ENCODE measurements at regions not wholly inside any gene's neighbourhood (a gene's known extent, or its start where the extent isn't known, plus 50 kb on each side); places are given as distances from the start of the nearest gene placed in this dataset.
"Not testable (repeated sequence)": the region's sequence is repeated elsewhere in the genome, so short reads cannot be mapped to it uniquely, and the experiment has no call there.

DNA sequence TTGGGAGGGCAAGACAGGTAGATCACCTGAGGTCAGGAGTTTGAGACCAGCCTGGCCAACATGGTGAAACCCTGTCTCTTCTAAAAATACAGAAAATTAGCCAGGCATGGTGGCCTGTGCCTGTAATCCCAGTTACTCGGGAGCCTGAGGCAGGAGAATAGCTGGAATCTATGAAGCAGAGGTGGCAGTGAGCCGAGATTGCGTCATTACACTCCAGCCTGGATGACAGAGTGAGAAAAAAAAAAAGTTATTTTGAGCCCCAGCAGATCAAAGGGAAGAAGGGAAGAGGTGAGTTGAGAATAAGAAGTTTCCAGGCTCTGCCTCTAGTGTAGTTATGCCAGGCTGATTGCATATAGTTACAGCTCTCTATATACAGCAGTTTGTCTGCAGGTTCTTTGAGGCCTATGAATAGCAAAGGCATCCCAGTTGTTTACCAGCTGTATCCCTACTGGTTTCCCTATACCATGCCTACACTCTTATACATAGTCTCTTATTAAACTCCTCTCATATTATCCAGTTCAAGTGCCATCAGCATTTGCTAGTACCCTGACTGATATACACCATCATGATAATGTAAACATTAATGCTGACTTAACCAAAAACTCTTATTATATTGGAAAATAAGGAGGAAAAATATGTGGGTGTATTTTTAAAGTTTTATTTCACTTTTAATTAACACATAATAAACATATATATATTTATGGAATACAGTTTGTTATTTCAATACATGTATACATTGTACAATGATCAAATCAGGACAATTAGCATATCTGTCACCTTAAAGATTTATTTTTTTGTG, 823.6 kb upstream of the ADGRB3 start:
- H3K4me3 ChIP-seq (ENCODE audit: control insufficient read depth, low read depth, low read length): no peak overlapping the region
- DNase-seq (ENCODE audit: low read depth): no peak
- TF ChIP-seq, protein P1, sequence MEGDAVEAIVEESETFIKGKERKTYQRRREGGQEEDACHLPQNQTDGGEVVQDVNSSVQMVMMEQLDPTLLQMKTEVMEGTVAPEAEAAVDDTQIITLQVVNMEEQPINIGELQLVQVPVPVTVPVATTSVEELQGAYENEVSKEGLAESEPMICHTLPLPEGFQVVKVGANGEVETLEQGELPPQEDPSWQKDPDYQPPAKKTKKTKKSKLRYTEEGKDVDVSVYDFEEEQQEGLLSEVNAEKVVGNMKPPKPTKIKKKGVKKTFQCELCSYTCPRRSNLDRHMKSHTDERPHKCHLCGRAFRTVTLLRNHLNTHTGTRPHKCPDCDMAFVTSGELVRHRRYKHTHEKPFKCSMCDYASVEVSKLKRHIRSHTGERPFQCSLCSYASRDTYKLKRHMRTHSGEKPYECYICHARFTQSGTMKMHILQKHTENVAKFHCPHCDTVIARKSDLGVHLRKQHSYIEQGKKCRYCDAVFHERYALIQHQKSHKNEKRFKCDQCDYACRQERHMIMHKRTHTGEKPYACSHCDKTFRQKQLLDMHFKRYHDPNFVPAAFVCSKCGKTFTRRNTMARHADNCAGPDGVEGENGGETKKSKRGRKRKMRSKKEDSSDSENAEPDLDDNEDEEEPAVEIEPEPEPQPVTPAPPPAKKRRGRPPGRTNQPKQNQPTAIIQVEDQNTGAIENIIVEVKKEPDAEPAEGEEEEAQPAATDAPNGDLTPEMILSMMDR (IDR thresholded peaks at IDR 0.05; ENCODE audit: control insufficient read depth, insufficient read depth, low read depth, low read length, missing control alignments): no peak

DNA sequence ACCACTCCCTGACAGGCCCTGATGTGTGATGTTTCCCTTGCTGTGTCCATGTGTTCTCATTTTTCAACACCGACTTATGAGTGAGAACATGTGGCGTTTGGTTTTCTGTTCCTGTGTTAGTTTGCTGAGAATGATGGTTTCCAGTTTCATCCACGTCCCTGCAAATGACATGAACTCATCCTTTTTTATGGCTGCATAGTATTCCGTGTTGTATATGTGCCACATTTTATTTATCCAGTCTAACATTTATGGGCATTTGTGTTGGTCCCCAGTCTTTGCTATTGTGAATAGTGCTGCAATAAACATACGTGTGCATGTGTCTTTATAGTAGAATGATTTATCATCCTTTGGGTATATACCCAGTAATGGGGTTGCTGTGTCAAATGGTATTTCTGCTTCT, 830.3 kb upstream of the ADGRB3 start:
- H3K4me3 ChIP-seq (ENCODE audit: control insufficient read depth, low read depth, low read length): not testable (repeated sequence)

DNA sequence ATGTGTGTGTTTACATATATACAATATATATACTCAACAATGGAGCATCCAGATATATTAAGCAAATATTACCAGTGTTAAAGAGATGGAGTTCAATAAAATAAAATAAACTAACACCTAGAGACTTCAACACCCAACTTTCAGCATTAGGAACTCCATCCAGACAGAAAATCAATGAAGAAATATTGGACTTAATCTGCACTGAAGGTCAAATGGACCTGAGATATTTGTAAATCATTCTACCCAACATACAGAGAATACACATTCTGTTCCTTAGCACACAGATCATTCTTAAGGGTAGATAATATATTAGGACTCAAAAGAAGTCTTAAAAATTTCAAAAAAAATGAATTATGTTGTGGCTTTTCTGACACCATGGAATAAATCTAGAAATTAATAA, 832.3 kb upstream of the ADGRB3 start:
- TF ChIP-seq, protein P1 (IDR thresholded peaks at IDR 0.05; ENCODE audit: control insufficient read depth, insufficient read depth, low read depth, low read length, missing control alignments): no peak
- H3K4me3 ChIP-seq (ENCODE audit: control insufficient read depth, low read depth, low read length): no peak overlapping the region
- DNase-seq (ENCODE audit: low read depth): no peak

More for the DNA sequence above, 830.3 kb upstream of the ADGRB3 start:
- not testable (repeated sequence) for DNase-seq (ENCODE audit: low read depth)

DNA sequence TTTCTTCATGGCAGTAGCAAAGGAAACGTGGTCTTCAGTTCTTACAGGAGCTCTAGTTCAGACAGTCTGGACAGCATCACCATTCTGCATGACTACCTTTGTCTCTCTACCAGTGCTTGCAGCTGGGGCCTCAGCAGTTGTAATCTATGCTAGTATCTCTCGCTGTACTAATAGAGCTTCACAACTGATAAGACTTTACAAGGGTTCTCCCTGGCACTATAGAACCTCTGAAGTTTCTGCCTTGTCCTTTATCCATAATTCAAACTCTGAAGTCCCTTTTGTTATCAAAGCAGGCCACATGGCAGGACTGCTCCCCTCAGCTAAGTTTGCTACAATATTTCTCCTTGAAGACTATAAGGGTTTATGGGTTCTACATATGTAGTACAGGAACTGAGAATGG, 842.1 kb upstream of the ADGRB3 start:
- no peak overlapping the region for H3K4me3 ChIP-seq (ENCODE audit: control insufficient read depth, low read depth, low read length)
- no peak for DNase-seq (ENCODE audit: low read depth)
- TF ChIP-seq, protein P1 (IDR thresholded peaks at IDR 0.05; ENCODE audit: control insufficient read depth, insufficient read depth, low read depth, low read length, missing control alignments): no peak

DNA sequence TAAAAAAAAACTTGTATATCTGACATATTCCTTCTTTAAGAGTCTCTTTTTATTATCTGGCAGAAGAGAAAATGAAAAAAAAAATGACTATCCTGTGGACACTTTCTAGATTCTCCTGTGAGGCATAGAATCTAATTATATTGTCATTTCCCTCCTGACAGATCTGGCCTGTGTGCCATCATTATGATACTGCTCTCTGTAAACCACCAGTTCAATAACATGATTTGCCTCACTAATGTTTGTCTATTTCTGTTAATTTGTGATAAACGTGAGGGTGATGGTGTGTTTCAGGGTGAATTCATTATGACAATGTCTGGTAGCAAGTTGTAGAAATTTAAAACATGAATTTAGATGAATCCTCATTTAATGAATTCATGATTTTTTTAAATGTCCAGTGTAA, 844.5 kb upstream of the ADGRB3 start:
- TF ChIP-seq, protein P1 (IDR thresholded peaks at IDR 0.05; ENCODE audit: control insufficient read depth, insufficient read depth, low read depth, low read length, missing control alignments): no peak
- DNase-seq (ENCODE audit: low read depth): no peak
- no peak overlapping the region for H3K4me3 ChIP-seq (ENCODE audit: control insufficient read depth, low read depth, low read length)

DNA sequence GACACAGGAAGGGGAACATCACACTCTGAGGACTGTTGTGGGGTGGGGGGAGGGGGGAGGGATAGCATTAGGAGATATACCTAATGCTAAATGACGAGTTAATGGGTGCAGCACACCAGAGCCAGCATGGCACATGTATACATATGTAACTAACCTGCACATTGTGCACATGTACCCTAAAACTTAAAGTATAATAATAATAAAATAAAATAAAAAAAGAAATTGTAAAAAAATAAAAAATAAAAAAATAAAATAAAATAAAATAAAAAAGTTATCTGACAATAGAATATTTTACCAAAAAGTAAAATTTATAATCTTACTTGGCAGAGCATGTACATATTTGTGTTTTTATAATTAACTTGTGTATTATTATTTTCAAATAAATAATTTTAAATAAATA, 848.0 kb upstream of the ADGRB3 start:
- DNase-seq (ENCODE audit: low read depth); H3K4me3 ChIP-seq (ENCODE audit: control insufficient read depth, low read depth, low read length): not testable (repeated sequence)

DNA sequence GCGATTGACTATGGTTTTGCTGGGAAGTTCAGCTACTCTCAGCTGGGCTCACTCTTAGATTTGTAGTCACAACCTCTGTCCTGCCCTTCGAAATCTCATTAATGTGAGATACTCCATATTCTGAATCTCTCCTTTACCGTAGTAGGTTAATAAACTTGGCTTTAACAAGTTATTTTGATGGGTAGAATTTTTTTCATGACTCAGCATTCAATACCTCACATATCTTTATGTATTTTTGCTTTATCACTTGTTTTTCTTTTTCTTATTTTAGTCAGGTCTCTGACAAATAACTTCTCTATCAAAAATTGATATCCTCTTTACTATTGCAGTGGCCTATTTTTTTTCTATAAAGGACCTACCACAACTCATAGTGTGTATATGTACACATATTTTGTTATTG, 855.2 kb upstream of the ADGRB3 start:
- TF ChIP-seq, protein P1 (IDR thresholded peaks at IDR 0.05; ENCODE audit: control insufficient read depth, insufficient read depth, low read depth, low read length, missing control alignments): no peak
- no peak for DNase-seq (ENCODE audit: low read depth)
- no peak overlapping the region for H3K4me3 ChIP-seq (ENCODE audit: control insufficient read depth, low read depth, low read length)

DNA sequence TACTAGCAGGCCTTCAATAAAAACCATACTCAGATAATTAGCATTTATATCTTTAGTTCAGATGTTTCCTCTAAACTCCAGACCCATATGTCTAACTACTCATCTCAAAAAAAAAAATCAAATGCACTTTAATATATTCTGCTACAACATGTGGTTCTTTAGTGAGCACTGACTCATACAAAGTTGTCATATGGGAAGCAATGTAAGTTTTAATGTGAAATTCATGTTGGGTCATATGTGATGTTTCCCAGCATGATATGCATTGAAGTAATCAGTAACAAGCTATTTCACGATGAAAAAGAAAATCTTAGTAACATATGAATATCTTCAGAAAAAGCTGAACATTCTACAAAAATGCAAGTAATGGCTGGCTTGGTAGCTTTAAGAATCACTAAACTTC, 859.7 kb upstream of the ADGRB3 start:
- no peak overlapping the region for H3K4me3 ChIP-seq (ENCODE audit: control insufficient read depth, low read depth, low read length)
- TF ChIP-seq, protein P1 (IDR thresholded peaks at IDR 0.05; ENCODE audit: control insufficient read depth, insufficient read depth, low read depth, low read length, missing control alignments): no peak
- DNase-seq (ENCODE audit: low read depth): no peak

Data from AG09309 (cell line).